Astrocyte (in vitro differentiated cells and primary cell): ENCODE measurements at regions not wholly inside any gene's neighbourhood (a gene's known extent, or its start where the extent isn't known, plus 50 kb on each side); places are given as distances from the start of the nearest gene placed in this dataset.
A peak's percentile ranks its signal among the peaks of the same experiment; 100 is the strongest.

Experiments
- DNase-seq: peaks from one replicate; pipeline ENCODE4 v3.0.0-alpha.2; 2010; ENCODE audit warnings: low read depth
- FAIRE-seq: peaks from 2 replicates; lab custom pipeline; 2011; peaks lifted over from hg19 to GRCh38; lab: Jason Lieb, UNC
- H2AFZ ChIP-seq: 2 replicates; pipeline ENCODE4 v1.6.0; 2012; ENCODE audit warnings: low read depth, low read length, inconsistent platforms
- H3K27ac ChIP-seq: 2 replicates; pipeline ENCODE4 v1.5.1; 2011; ENCODE audit warnings: low read depth, low read length, inconsistent platforms
- H3K27me3 ChIP-seq: 2 replicates; pipeline ENCODE4 v1.6.0; 2011; ENCODE audit warnings: low read length, inconsistent platforms; ENCODE audit not compliant: insufficient read depth
- H3K36me3 ChIP-seq: 2 replicates; pipeline ENCODE4 v1.5.1; 2011; ENCODE audit warnings: low read length, inconsistent platforms; ENCODE audit not compliant: insufficient read depth
- H3K4me1 ChIP-seq: 2 replicates; pipeline ENCODE4 v1.5.1; 2011; ENCODE audit warnings: low read length, inconsistent platforms; ENCODE audit not compliant: insufficient read depth
- H3K4me2 ChIP-seq: 2 replicates; pipeline ENCODE4 v1.6.0; 2012; ENCODE audit warnings: low read length, inconsistent platforms
- H3K4me3 ChIP-seq: 2 replicates; pipeline ENCODE4 v1.5.1; 2011; ENCODE audit warnings: low read depth, mild to moderate bottlenecking, low read length, inconsistent platforms; ENCODE audit not compliant: insufficient read depth
- H3K79me2 ChIP-seq: 2 replicates; pipeline ENCODE4 v1.6.0; 2012; ENCODE audit warnings: mild to moderate bottlenecking, low read length, inconsistent platforms; ENCODE audit not compliant: insufficient read depth
- H3K9ac ChIP-seq: 2 replicates; pipeline ENCODE4 v1.6.0; 2012; ENCODE audit warnings: mild to moderate bottlenecking, low read length, inconsistent platforms
- H3K9me3 ChIP-seq: 2 replicates; pipeline ENCODE4 v1.5.1; 2012; ENCODE audit warnings: low read depth, mild to moderate bottlenecking, low read length, inconsistent platforms; ENCODE audit not compliant: insufficient read depth
- H4K20me1 ChIP-seq: 2 replicates; pipeline ENCODE4 v1.6.0; 2012; ENCODE audit warnings: low read length, inconsistent platforms; ENCODE audit not compliant: insufficient read depth
- H3K27ac Mint-ChIP-seq: one replicate; pipeline ENCODE4 v1.8.0; 2021; ENCODE audit warnings: mild to moderate bottlenecking, mixed read lengths; ENCODE audit not compliant: unreplicated experiment
- H3K27me3 Mint-ChIP-seq: one replicate; pipeline ENCODE4 v1.8.0; 2021; ENCODE audit warnings: low read depth, mixed read lengths; ENCODE audit not compliant: unreplicated experiment
- H3K36me3 Mint-ChIP-seq: one replicate; pipeline ENCODE4 v1.8.0; 2021; ENCODE audit warnings: low read depth, mixed read lengths; ENCODE audit not compliant: unreplicated experiment
- H3K4me1 Mint-ChIP-seq: one replicate; pipeline ENCODE4 v1.8.0; 2021; ENCODE audit warnings: low read depth, mixed read lengths; ENCODE audit not compliant: unreplicated experiment
- H3K4me3 Mint-ChIP-seq: one replicate; pipeline ENCODE4 v1.8.0; 2021; ENCODE audit warnings: mild to moderate bottlenecking, moderate library complexity, mixed read lengths; ENCODE audit not compliant: unreplicated experiment
- H3K9me3 Mint-ChIP-seq: one replicate; pipeline ENCODE4 v1.8.0; 2021; ENCODE audit warnings: mild to moderate bottlenecking, mixed read lengths; ENCODE audit not compliant: unreplicated experiment
- CTCF ChIP-seq: IDR thresholded peaks from 2 replicates; pipeline ENCODE4 v1.5.1; 2011; ENCODE audit warnings: low read depth, mild to moderate bottlenecking, inconsistent platforms, low read length, moderate library complexity; ENCODE audit not compliant: insufficient read depth
- EZH2 ChIP-seq: IDR thresholded peaks from 2 replicates; pipeline ENCODE4 v1.6.1; 2012; ENCODE audit warnings: mild to moderate bottlenecking, low read length, inconsistent platforms; ENCODE audit not compliant: insufficient read depth

- DNase-seq (peak; percentile 76), FAIRE-seq (no peak)
- H3K79me2 ChIP-seq = no peaks in the 10 kb centered on the region
- H3K36me3 ChIP-seq = no peaks in the 10 kb centered on the region
- no peak for TF ChIP-seq CTCF
- no peak for TF ChIP-seq EZH2
- peaks cover 2% of the 10 kb centered on the region for H3K36me3 Mint-ChIP-seq
- no peak overlapping the region for H2AFZ ChIP-seq
- no peak overlapping the region for H3K4me2 ChIP-seq
- H3K27ac Mint-ChIP-seq = no peak overlapping the region
- no peaks in the 10 kb centered on the region for H4K20me1 ChIP-seq
- peaks cover 19% of the 10 kb centered on the region for H3K4me1 Mint-ChIP-seq
- H3K4me3 ChIP-seq = no peak overlapping the region
- no peak overlapping the region for H3K9ac ChIP-seq
- peak overlapping the region; percentile 25 for H3K27ac ChIP-seq
- H3K9me3 Mint-ChIP-seq = no peaks in the 10 kb centered on the region
- no peaks in the 10 kb centered on the region for H3K9me3 ChIP-seq
- no peaks in the 10 kb centered on the region for H3K27me3 ChIP-seq
- H3K4me1 ChIP-seq = peaks cover 5% of the 10 kb centered on the region
- no peak overlapping the region for H3K4me3 Mint-ChIP-seq
- H3K27me3 Mint-ChIP-seq = no peaks in the 10 kb centered on the region
These were observed 280.0 kb downstream of the LRIG3 start for GRCh38 chr12:58640314-58640713.

GRCh38 chr12:58645946-58646345 is 274.4 kb downstream of the LRIG3 start:
- no peaks in the 10 kb centered on the region for H3K36me3 ChIP-seq
- no peaks in the 10 kb centered on the region for H3K9me3 ChIP-seq
- no peak overlapping the region for H3K9ac ChIP-seq
- no peaks in the 10 kb centered on the region for H4K20me1 ChIP-seq
- no peak overlapping the region for H2AFZ ChIP-seq
- H3K27ac ChIP-seq = no peak overlapping the region
- H3K27me3 Mint-ChIP-seq = no peaks in the 10 kb centered on the region
- H3K27me3 ChIP-seq = no peaks in the 10 kb centered on the region
- no peak for TF ChIP-seq EZH2
- no peak for TF ChIP-seq CTCF
- peaks cover 3% of the 10 kb centered on the region for H3K4me1 ChIP-seq
- H3K27ac Mint-ChIP-seq = no peak overlapping the region
- H3K4me3 Mint-ChIP-seq = no peak overlapping the region
- no peaks in the 10 kb centered on the region for H3K36me3 Mint-ChIP-seq
- DNase-seq (no peak), FAIRE-seq (no peak)
- no peaks in the 10 kb centered on the region for H3K9me3 Mint-ChIP-seq
- peaks cover 17% of the 10 kb centered on the region for H3K4me1 Mint-ChIP-seq
- H3K4me3 ChIP-seq = no peak overlapping the region
- no peak overlapping the region for H3K4me2 ChIP-seq
- H3K79me2 ChIP-seq = no peaks in the 10 kb centered on the region

GRCh38 chr12:58647495-58647894 is 272.8 kb downstream of the LRIG3 start:
- Histone ChIP-seq H3K27me3 (no peaks in the 10 kb centered on the region), H2AFZ (no peak overlapping the region), H3K4me3 (no peak overlapping the region), H3K79me2 (no peaks in the 10 kb centered on the region), H3K4me1 (peaks cover 3% of the 10 kb centered on the region), H4K20me1 (no peaks in the 10 kb centered on the region), H3K36me3 (no peaks in the 10 kb centered on the region), H3K9me3 (no peaks in the 10 kb centered on the region), H3K9ac (no peak overlapping the region), H3K27ac (no peak overlapping the region), H3K4me2 (no peak overlapping the region)
- FAIRE-seq = no peak
- Mint-ChIP-seq H3K4me1 (peaks cover 9% of the 10 kb centered on the region), H3K27ac (no peak overlapping the region), H3K4me3 (no peak overlapping the region), H3K27me3 (no peaks in the 10 kb centered on the region), H3K9me3 (no peaks in the 10 kb centered on the region), H3K36me3 (no peaks in the 10 kb centered on the region)
- TF ChIP-seq EZH2 (no peak), CTCF (no peak)
- DNase-seq = no peak
